Parathyroid adenoma (tissue), 2 donors: ENCODE measurements at regions not wholly inside any gene's neighbourhood (a gene's known extent, or its start where the extent isn't known, plus 50 kb on each side); places are given as distances from the start of the nearest gene placed in this dataset.

ENCODE experiments used
- H2AFZ ChIP-seq: fragments of 300-600 bp; sonication (generic); one replicate; pipeline ENCODE4 v1.7.0; 2017; ENCODE audit warnings: antibody characterized with exemption, mild to moderate bottlenecking
- H3K27ac ChIP-seq: fragments of 300-600 bp; sonication (generic); one replicate; pipeline ENCODE4 v1.7.0; 2017
- H3K27me3 ChIP-seq: fragments of 300-600 bp; sonication (generic); one replicate; pipeline ENCODE4 v1.7.0; 2017; ENCODE audit warnings: low read length; ENCODE audit not compliant: control insufficient read depth, insufficient read depth
- H3K36me3 ChIP-seq: fragments of 300-600 bp; sonication (generic); one replicate; pipeline ENCODE4 v1.7.0; 2017; ENCODE audit warnings: low read length; ENCODE audit not compliant: control insufficient read depth, insufficient read depth
- H3K4me1 ChIP-seq: fragments of 300-600 bp; sonication (generic); one replicate; pipeline ENCODE4 v1.7.0; 2017; ENCODE audit warnings: control low read depth
- H3K4me2 ChIP-seq: fragments of 300-600 bp; sonication (generic); one replicate; pipeline ENCODE4 v1.7.0; 2017; ENCODE audit warnings: low read length
- H3K4me3 ChIP-seq: fragments of 300-600 bp; sonication (generic); one replicate; pipeline ENCODE4 v1.7.0; 2017; ENCODE audit warnings: low read depth, low read length
- H3K79me2 ChIP-seq: fragments of 300-600 bp; sonication (generic); one replicate; pipeline ENCODE4 v1.7.0; 2017; ENCODE audit warnings: control low read depth
- H3K9ac ChIP-seq: fragments of 300-600 bp; sonication (generic); one replicate; pipeline ENCODE4 v1.7.0; 2017; ENCODE audit warnings: mild to moderate bottlenecking
- H3K9me3 ChIP-seq: fragments of 300-600 bp; sonication (generic); one replicate; pipeline ENCODE4 v1.7.0; 2017; ENCODE audit warnings: low read length; ENCODE audit not compliant: control insufficient read depth
- CTCF ChIP-seq: fragments of 300-600 bp; sonication (generic); IDR thresholded peaks from one replicate; pipeline ENCODE4 v1.7.0; 2017; ENCODE audit warnings: antibody characterized with exemption, mild to moderate bottlenecking
- donor health status: primary hyperparathyroidism.

- no peak for TF ChIP-seq CTCF
- H2AFZ ChIP-seq, result no peak overlapping the region
- H3K4me2 ChIP-seq, result no peak overlapping the region
- no peaks in the 10 kb centered on the region for H3K36me3 ChIP-seq
- no peak overlapping the region for H3K4me3 ChIP-seq
- H3K4me1 ChIP-seq, result peaks cover 2% of the 10 kb centered on the region
- H3K9ac ChIP-seq, result no peak overlapping the region
- no peaks in the 10 kb centered on the region for H3K27me3 ChIP-seq
- H3K79me2 ChIP-seq, result peaks cover 2% of the 10 kb centered on the region
- no peaks in the 10 kb centered on the region for H3K9me3 ChIP-seq
- no peak overlapping the region for H3K27ac ChIP-seq
Observed at GRCh38 chr2:54020793-54021414, 50.1 kb upstream of the PSME4 start.
